ENCODE measurements at regions not wholly inside any gene's neighbourhood (a gene's known extent, or its start where the extent isn't known, plus 50 kb on each side); places are given as distances from the start of the nearest gene placed in this dataset.

DNA sequence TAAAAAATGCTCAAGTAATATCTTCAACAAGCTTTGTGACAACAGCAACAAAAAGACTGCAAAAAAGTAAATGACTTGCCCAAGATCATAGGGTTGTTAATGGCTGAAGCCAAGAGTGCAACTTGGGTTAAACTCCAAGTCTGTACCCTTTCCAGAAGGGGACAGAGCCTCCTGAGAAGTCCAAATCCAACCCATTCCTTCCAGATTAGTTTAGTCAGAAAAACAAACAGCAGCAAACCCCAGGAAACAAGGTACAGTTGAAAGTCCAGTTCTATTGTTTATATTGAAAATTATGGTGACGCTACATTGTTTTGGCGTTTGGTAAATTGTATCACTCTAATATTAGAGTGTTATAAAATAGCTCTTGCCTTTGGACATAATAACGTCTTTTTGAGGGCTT is 239.9 kb downstream of the SPTSSA start:
- FAIRE-seq (no peak), DNase-seq (ENCODE audit: low read depth in 1 of 2, low spot score in 1 of 2) (peak in 1 of 2 experiments; percentile 33), ATAC-seq (peak in 1 of 2 experiments; percentile 52; a peak in 1 of 6 replicates)
- peak overlapping the region; percentile 52 for H3K4me2 ChIP-seq
- TF ChIP-seq EHMT2 (IDR thresholded peaks at IDR 0.05; ENCODE audit: low read depth) (no peak), NPAS2 (CRISPR knock-in tag; IDR thresholded peaks at IDR 0.05; ENCODE audit: borderline replicate concordance) (no peak), FOXS1 (CRISPR knock-in tag; IDR thresholded peaks at IDR 0.05) (no peak), JUN (IDR thresholded peaks at IDR 0.05) (no peak), HEYL (CRISPR knock-in tag; IDR thresholded peaks at IDR 0.05) (no peak), EP300 (IDR thresholded peaks at IDR 0.05) (no peak)
- TF ChIP-seq, protein P1, sequence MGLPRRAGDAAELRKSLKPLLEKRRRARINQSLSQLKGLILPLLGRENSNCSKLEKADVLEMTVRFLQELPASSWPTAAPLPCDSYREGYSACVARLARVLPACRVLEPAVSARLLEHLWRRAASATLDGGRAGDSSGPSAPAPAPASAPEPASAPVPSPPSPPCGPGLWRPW (IDR thresholded peaks at IDR 0.05) = no peak
- TF ChIP-seq, protein P2, sequence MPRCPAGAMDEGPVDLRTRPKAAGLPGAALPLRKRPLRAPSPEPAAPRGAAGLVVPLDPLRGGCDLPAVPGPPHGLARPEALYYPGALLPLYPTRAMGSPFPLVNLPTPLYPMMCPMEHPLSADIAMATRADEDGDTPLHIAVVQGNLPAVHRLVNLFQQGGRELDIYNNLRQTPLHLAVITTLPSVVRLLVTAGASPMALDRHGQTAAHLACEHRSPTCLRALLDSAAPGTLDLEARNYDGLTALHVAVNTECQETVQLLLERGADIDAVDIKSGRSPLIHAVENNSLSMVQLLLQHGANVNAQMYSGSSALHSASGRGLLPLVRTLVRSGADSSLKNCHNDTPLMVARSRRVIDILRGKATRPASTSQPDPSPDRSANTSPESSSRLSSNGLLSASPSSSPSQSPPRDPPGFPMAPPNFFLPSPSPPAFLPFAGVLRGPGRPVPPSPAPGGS (IDR thresholded peaks at IDR 0.05) = no peak
- no peak overlapping the region; a peak in 1 of 6 replicates for H3K27ac ChIP-seq
- 10% methylated on average over 3 of the region's 3 CpGs for WGBS (ENCODE audit: missing lambda C conversion rate)
- no peaks in the 10 kb centered on the region for H3K9me3 ChIP-seq
- ChIA-PET POLR2A (no interaction called here), CTCF (interaction anchor here (0.7 to 1.6 kb wide), 5 partner anchors 46 to 384 kb away, joined by 3 to 4 read pairs (median 4); no protein-coding TSS in a partner anchor)
- peaks cover 22% of the 10 kb centered on the region for H3K4me1 ChIP-seq
- H3K4me3 ChIP-seq = no peak overlapping the region

DNA sequence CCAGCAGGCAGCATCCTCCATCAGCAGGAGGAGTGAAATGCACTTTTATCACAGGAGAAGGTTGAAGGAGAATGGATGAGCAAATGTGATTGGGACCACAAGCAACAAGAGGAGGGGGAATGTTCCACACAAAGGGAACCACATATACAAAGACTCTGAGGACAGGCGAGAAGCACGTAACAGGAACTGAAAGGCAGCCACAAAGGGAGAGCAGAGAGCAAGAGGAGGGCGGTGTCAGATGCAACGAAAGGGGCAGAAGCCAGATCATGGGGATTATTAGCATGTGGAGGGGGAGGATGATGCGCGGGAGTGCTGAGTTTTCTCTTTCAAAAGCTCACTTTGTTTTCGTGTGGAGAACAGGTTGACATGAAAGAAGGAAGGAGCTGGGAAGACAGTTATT is 241.1 kb downstream of the SPTSSA start:
- no peak for FAIRE-seq
- Histone ChIP-seq H3K4me1 (peaks cover 22% of the 10 kb centered on the region), H3K4me2 (no peak overlapping the region), H3K4me3 (no peak overlapping the region), H3K27ac (no peak overlapping the region), H3K9me3 (no peaks in the 10 kb centered on the region)
- no peak for DNase-seq (ENCODE audit: low read depth in 1 of 2, low spot score in 1 of 2)
- TF ChIP-seq KDM5A (IDR thresholded peaks at IDR 0.05) (no peak), CBX2 (IDR thresholded peaks at IDR 0.05; ENCODE audit: borderline replicate concordance, low read depth) (no peak), SMC3 (IDR thresholded peaks at IDR 0.05) (no peak), FOSB (CRISPR knock-in tag; IDR thresholded peaks at IDR 0.05) (no peak), ZC3H11A (IDR thresholded peaks at IDR 0.05) (no peak), CHD2 (IDR thresholded peaks at IDR 0.05; ENCODE audit: low read length, partially characterized antibody) (no peak), BHLHE40 (IDR thresholded peaks at IDR 0.05; ENCODE audit: low read depth, low read length) (no peak)
- TF ChIP-seq, protein P3, sequence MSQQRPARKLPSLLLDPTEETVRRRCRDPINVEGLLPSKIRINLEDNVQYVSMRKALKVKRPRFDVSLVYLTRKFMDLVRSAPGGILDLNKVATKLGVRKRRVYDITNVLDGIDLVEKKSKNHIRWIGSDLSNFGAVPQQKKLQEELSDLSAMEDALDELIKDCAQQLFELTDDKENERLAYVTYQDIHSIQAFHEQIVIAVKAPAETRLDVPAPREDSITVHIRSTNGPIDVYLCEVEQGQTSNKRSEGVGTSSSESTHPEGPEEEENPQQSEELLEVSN (IDR thresholded peaks at IDR 0.05; ENCODE audit: borderline replicate concordance, low read depth) = no peak
- TF ChIP-seq, protein P4, sequence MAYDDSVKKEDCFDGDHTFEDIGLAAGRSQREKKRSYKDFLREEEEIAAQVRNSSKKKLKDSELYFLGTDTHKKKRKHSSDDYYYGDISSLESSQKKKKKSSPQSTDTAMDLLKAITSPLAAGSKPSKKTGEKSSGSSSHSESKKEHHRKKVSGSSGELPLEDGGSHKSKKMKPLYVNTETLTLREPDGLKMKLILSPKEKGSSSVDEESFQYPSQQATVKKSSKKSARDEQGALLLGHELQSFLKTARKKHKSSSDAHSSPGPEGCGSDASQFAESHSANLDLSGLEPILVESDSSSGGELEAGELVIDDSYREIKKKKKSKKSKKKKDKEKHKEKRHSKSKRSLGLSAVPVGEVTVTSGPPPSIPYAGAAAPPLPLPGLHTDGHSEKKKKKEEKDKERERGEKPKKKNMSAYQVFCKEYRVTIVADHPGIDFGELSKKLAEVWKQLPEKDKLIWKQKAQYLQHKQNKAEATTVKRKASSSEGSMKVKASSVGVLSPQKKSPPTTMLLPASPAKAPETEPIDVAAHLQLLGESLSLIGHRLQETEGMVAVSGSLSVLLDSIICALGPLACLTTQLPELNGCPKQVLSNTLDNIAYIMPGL (CRISPR knock-in tag; IDR thresholded peaks at IDR 0.05; ENCODE audit: borderline replicate concordance) = no peak
- 86% methylated on average over 7 of the region's 7 CpGs for WGBS (ENCODE audit: missing lambda C conversion rate)
- ChIA-PET POLR2A (no interaction called here), CTCF (interaction anchor here (0.9 to 1.5 kb wide), 4 partner anchors 12 to 382 kb away, joined by 3 to 4 read pairs (median 4); no protein-coding TSS in a partner anchor)
- no peak for ATAC-seq

DNA sequence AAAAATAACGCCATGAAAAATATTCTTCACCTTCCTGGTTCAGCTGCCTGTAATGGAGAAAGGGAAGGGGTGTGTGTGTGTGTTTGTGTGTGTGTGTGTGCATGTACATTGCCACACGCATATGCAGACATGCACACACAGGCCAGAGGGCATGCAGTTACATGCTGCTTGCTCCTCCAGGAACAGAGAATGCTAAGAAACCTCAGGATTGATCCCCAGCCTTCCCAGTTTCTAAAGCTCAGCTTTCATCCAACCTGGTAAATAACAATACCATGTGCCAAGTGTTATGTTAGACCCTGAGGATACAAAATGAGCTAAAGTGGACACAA is 241.7 kb downstream of the SPTSSA start:
- CTCF ChIA-PET = interaction anchor here (0.9 to 1.5 kb wide), 3 partner anchors 12 to 380 kb away, joined by 3 to 4 read pairs (median 3); no protein-coding TSS in a partner anchor
- POLR2A ChIA-PET = no interaction called here
- H3K4me2 ChIP-seq = no peak overlapping the region

More for the DNA sequence above, 241.7 kb downstream of the SPTSSA start:
- 65% methylated on average over 2 of the region's 2 CpGs for WGBS (ENCODE audit: missing lambda C conversion rate)
- Histone ChIP-seq H3K4me3 (no peak overlapping the region), H3K4me1 (peaks cover 22% of the 10 kb centered on the region), H3K9me3 (no peaks in the 10 kb centered on the region), H3K27ac (no peak overlapping the region)
- TF ChIP-seq TFCP2L1 (CRISPR knock-in tag; IDR thresholded peaks at IDR 0.05) = no peak
- TF ChIP-seq MAFK (IDR thresholded peaks at IDR 0.05; ENCODE audit: partially characterized antibody) = no peak
- TF ChIP-seq SMC3 (IDR thresholded peaks at IDR 0.05) = no peak
- no peak for TF ChIP-seq POLR2A (IDR thresholded peaks at IDR 0.05; ENCODE audit: low read length)
- TF ChIP-seq POLR2AphosphoS2 (conservative IDR thresholded peaks at IDR 0.05; ENCODE audit: low read length) = no peak
- no peak for TF ChIP-seq RFX5 (IDR thresholded peaks at IDR 0.05)
- no peak for TF ChIP-seq ZSCAN20 (CRISPR knock-in tag; IDR thresholded peaks at IDR 0.05)
- TF ChIP-seq ZNF302 (CRISPR knock-in tag; IDR thresholded peaks at IDR 0.05) = no peak
- TF ChIP-seq JUNB (IDR thresholded peaks at IDR 0.05) = no peak
- no peak for TF ChIP-seq JUN (IDR thresholded peaks at IDR 0.05)
- TF ChIP-seq, protein P5, sequence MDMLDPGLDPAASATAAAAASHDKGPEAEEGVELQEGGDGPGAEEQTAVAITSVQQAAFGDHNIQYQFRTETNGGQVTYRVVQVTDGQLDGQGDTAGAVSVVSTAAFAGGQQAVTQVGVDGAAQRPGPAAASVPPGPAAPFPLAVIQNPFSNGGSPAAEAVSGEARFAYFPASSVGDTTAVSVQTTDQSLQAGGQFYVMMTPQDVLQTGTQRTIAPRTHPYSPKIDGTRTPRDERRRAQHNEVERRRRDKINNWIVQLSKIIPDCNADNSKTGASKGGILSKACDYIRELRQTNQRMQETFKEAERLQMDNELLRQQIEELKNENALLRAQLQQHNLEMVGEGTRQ (IDR thresholded peaks at IDR 0.05) = no peak
- TF ChIP-seq CHD2 (IDR thresholded peaks at IDR 0.05; ENCODE audit: low read length, partially characterized antibody) = no peak
- no peak for TF ChIP-seq SREBF2 (IDR thresholded peaks at IDR 0.05)
- no peak for DNase-seq (ENCODE audit: low read depth in 1 of 2, low spot score in 1 of 2)
- no peak for ATAC-seq
- FAIRE-seq = no peak
